HG02943 (cell line): ENCODE measurements at regions not wholly inside any gene's neighbourhood (a gene's known extent, or its start where the extent isn't known, plus 50 kb on each side); places are given as distances from the start of the nearest gene placed in this dataset.
"Not testable (repeated sequence)": the region's sequence is repeated elsewhere in the genome, so short reads cannot be mapped to it uniquely, and the experiment has no call there.

Experiments used
- ATAC-seq: cut with Tn5 transposase; IDR thresholded peaks from one replicate; pipeline ENCODE4 v1.9.1; 2021; ENCODE audit warnings: mild to moderate bottlenecking, low read depth, moderate library complexity; ENCODE audit not compliant: unreplicated experiment

DNA sequence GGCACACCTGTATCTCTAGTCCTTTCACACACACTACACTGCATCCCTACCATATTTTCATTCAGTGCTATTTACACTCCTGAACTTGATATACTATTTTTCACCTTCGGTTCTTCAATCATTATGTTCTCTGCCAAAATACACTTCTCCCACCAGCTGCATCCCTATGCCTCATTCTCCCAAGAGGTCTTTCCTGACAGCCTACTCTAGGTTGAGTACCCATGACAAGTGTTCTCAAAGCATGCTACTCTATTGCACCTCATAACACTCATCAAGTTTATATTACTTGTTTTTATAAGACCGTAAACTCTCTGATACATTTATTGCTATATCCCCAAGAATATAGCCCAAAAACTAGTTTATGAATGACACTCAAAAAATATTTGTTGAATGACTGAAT lies 549.5 kb downstream of the PYDC2 start:
- ATAC-seq: no peak

DNA sequence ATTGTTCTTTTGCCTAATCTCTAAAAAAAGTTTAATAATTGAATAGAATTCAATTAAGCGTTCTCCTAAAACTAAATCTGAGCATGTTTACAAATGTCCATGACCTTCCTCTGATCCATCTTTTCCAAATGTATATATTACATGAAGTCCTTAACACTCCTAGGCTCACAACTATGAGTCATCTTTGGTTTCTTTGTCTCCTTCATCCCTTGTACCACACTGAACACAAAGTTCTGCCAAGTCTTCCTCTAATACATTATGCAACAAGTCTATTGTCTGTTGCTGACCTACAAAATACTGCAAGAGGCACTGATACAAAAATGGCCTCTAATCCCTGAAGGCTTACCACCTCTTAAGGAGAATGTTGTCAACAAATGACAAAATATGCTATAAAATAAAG lies 550.2 kb downstream of the PYDC2 start:
- no peak for ATAC-seq

DNA sequence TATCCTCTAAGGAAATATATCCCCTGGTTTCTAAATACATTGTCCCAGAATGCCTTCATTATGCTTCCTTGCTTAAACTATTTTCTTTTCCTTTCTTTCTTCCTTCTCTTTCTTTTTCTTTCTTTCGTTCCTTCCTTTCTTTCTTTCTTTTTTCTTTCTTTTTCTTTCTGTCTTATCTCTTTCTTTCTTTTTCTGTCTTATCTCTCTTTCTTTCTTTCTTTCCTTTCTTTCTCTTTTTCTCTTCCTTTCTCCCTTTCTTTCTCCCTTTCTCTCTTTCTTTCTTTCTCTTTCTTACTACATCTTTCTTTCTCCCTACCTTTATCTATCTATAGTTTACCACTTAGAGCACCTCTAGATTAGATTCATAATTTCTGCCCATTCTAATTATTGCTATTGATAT lies 552.1 kb downstream of the PYDC2 start:
- ATAC-seq: no peak

DNA sequence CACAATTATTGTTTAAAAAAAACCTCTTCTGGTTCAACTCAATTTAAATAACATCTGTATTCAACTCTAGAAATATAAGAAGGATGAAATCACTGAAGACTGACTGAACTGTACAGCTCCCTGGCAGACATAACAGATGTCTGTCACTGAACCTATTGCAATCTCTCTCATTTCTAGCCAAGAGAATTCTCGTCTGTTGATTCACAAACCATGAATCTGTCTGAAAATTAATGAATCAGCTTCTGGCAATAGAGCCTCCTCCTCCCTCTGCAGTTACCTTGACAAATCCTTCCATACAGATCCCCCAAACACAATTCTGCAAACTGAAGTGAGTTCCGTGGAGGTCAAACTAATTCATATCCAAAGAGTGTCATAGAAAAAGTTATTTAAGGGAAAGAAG lies 561.4 kb downstream of the PYDC2 start:
- ATAC-seq: no peak

DNA sequence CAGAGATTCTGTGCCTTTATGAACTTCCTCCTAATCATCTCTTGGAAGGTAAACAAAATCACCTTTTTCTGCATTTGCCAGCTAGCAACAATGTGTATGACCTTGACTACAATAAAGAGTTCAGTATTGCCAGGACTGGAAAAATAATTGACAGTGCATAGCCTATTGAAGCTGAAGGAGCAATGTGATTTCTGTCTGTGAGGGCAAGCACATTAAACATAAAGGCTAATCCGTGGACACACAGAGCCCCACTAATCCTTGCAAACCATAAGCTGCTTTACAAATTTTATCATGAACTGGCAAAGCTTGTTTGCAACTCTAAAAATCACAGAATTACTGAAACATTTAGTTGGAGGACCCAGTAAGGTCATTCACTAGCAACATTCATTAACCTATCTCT lies 563.8 kb downstream of the PYDC2 start:
- ATAC-seq: no peak

DNA sequence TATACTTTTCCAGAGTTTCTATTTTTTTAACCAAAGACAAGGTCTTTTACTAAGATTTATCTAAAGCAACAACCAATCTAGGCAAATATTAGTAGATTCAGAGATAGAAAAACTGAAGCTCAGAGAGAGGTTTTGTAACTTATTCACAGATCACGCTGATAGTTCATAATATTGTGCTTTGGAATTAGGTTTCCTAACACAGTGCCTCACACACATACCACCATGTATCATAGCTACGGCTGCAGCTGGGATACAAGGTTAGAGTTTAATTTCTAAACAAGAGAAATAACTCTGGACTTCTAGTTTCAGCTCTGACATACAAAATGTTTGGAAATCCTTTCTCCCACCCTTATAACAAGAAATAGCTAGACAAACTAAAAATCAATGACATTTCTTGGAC lies 565.7 kb downstream of the PYDC2 start:
- ATAC-seq: no peak

DNA sequence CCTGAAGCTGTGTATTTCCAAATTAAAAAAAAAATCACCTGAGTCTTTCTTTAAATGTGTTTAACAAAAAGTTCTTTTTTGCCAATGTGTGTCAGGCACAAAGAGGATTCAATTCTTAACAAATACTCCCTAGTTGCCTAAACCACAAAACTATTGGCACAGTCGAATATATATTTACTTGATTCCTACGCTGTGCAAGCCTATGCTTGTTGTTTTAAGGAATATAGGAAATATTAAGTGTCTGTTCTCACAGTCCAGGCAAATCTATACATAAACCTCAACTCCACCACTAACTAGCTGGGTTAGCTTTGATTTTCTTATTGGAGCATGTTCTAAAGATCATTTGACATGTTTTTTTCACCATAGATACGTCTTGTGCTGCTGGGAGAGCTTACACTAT lies 571.0 kb downstream of the PYDC2 start:
- ATAC-seq: no peak

DNA sequence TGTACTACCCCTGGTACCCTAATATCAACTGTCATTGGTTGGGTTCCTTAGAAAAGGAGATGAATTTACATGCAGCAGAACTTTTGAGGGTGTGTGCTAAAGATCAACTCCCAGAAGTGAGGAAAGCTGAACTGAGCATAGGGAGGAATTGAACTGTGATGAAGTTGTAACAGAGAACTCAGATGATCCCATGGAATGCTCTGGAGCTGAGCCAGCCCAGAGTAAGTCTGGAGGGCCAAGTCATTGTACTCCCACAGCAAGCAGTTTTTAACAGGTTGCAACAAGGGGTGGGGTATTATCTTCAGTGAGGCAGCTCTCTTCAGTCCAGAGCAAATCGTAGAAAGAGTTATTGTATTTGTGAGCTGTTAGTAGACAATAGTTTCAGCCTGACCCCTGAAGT lies 572.3 kb downstream of the PYDC2 start:
- ATAC-seq: no peak

DNA sequence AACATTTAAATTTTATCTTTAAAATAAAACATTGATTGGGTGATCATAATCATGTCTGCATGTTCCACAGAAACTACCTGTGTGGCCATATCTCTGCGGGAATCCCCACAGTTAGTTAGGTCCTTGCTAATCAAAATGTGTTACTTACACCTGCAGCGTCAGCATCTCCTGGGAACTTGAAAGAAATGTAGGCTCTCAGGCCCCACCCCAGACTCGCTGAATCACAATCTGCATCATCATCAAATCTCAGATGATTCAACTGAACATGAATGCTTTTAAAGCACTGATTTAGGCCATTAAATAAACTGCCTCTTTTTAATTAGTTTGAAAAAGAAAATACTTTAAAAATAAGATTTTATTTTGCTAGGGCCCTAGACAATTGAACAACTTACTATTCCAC lies 577.8 kb downstream of the PYDC2 start:
- no peak for ATAC-seq

DNA sequence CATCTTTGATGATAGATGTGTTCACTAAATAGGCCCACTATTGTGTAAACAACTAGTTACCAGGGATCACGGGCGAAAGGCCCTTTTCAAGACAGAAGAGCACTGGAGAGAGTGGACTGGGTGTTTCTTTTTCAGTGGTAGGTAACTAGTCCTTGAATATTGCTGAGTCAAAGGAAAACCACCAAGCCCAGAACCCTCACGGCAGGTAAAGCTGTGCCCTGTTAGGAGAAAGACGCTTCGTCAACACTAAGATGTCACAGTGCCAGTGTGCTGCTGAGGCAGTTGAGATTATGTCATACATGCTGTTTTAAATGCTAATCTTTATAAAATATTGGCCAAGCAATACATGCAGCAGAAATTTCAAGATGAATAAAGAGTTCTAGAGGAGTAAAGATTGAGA lies 578.6 kb downstream of the PYDC2 start:
- ATAC-seq: no peak

DNA sequence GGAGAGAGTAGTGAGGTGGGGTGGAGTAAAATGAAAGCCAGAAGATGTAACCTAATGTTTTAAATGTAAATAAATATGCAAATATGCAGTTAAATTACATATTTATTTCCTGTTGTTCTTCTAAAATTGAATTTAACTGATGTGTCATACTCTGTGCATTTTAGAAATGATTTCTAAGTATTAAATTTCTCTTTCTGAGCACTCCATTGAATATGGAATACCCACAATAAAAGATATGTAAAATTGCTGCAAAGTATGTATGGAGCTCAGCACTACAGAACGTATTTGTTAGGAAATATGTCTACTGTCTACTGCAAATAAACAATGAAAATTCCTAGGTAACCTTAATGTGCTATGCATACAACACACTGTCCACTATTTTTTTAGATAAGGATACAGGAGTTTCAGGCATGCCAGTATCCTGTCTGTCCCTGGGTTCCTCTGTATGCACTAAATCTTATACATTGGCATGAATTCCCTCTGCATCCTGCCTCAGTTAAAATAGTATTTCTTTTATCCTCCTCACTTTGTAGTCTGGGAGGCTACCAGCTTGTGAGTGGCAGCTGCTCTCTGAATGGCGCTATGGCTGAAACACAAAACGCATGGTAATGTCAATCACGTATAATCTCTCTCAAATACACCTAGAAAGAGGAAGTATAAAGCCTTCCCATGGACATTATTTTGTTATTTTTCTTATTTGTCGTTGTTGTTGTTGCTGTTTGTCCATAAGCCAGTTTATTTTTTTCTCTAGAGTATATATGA lies 579.5 kb downstream of the PYDC2 start:
- no peak for ATAC-seq

DNA sequence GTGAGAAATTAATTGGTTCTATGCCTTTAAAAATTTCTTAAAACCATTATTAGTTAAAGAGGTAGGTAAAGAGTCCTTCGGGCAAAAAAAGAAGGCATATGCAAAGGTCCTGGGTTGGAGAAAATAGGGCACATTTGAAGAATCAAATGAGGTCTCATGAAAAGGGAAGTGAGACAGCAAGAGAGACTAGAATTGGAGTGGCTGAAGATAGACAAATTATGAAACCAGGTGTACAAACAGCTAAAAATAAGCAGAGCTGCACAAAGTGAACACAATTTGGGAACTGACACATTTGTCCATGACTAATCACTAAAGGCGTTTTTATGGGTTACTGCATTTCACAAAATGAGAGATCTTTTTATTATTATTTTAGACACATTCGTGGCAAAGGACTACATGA lies 581.2 kb downstream of the PYDC2 start:
- peak; percentile 97 for ATAC-seq

DNA sequence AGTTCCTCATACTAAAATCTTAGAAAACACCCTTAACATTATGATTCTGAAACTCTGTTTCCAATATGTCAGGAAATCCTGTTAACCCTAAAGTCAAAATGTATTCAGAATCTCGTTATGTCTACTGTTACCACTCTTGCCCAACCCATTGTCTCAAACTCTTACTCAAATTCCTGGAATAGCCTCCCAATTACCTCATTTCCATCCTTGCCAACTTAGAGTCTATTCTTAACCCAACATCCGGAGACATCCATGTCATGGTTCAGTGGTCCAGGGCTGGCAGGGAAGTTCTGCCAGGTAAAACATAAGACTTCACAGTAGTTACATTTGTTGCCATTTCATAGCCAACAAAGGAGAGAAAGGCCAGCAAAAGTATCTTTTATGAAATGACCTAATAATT lies 593.9 kb downstream of the PYDC2 start:
- no peak for ATAC-seq

DNA sequence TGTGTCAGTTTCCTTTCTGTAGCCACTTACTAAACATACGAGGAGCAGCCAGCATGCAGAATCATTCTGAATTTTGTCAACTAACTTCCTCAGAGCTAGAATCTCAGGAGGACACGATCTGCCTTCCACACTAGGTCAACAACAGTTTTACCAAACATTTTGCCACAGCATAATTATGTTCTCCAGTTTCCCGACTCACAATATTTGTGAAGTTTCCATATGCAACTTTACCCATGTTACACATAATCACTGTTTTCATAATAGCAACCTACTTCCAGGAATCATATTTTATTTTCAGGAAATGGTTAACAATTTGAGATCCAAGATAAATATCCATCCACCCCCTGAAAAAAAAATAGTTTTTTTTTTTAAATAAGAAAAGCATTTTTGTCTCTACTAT lies 595.0 kb downstream of the PYDC2 start:
- no peak for ATAC-seq

DNA sequence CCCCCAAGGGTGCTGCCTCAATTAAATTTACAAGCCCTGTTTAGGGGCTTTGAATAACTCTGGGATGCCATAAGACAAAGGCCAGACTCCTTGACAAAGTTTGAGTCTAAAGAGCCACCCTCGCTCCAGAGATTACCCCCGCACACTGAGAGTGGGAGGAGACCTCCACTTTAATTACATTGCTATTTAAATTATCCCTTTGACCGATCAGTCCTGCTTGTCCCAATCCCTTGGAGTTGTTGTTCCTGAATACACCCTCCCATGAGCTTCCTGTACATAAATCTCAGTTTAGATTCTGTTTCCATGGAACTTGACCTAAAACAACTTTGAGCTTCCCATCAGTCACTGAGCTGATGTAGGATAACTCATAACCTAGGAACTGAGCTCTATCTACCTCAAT lies 596.3 kb downstream of the PYDC2 start:
- ATAC-seq: no peak

DNA sequence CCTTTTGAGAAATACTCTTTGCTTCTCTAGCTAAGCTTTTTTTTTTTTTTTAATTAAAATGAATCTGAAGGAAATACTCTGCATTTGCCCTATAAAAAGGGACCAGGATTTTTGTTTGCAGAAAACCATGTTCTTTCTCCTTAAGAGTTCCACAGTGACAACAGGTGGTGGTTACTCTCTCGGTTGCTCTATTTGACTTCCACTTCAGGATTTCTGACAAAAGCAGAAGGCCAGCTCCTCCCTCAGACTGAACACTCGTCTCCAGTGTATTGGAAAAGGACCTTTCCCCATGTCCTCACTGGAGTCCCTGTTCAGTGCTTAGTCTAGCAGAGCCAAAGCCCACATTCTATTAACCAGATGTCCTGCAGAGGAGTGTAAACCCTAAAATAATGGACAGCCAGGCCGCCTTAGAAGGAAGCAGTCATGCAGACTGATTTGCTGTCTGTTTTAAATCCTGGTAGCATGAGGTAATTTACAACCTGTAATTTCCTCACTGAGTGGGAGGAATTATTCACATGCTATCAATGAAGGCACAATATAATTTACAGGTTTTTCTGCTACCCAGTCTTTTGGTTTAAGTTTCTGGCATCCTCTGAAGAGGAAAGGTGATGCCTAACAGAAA lies 599.3 kb downstream of the PYDC2 start:
- no peak for ATAC-seq

DNA sequence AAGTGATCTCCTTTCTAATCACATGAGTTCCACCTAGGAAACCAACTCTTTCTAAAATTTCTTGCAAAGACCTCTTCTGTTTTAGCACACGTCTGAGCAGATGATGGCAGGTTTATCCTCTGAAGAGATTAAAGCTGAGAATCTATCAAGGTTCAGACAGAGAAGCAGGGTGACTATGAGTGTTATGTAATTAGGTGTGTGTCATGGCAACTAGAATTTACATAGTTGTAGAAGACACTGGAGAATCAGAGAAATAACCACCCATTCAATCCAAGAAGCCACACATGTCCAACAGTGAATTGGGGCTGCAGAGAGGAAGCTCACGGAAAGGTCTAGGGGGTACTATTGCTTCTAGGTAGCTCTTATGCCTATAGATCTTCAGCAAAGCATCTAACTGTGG lies 600.5 kb downstream of the PYDC2 start:
- ATAC-seq: no peak

DNA sequence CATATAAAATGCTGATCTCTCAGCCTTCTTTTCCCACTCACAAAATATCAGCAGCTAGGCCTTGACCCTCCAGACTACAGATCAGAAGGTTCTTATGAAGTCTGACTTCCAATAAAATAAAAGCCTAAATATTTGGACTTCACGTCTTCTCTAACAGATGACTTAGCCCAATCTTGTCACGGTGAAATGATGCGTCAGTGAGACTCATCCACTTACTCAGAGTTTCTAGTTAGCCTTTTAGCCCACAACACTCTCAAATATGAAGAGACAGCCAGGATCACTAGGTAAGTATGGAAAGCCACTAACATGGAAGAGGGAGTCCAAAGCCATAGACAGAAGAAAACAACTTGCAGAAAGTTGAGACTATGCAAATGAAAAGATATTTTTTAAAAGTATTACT lies 601.2 kb downstream of the PYDC2 start:
- ATAC-seq: no peak

DNA sequence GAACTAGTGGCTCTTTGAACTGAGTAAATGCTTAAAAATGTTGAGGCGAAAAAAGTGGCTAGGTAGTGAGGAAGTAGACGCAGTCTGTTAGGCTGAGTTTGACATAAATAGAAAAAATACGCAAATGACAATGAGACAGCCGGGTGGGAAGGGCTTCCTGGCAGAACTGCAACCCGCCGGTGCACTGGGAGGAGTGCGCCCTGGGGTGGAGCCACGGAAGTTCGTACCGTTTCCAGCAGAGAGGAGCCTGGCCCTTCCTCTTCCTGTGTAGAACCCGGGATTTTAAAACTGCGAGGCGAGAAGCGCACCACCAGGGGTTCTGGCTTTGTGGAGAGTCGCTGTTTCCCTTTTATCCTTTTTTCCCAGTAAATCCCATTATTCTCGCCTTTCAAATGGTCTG lies 602.6 kb downstream of the PYDC2 start:
- ATAC-seq: peak; percentile 64

DNA sequence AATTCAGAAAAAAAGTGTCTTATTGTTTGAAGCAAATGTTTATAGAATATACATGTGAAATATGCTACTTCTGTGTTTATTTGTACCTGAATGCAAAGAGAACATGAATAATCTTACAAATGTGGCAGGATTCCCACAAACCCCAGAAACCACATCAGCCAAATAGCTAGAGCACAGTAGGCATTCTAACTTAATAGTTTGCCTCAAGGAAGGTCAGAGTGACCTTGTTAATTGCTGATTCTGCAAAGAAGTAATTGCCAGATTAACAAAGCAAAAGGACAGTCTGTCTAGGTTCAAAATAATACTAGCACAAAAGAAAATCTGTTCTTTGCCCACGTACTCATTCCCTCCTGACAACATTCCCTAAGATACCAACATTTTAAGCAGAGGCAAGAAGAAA lies 604.0 kb downstream of the PYDC2 start:
- ATAC-seq: no peak

DNA sequence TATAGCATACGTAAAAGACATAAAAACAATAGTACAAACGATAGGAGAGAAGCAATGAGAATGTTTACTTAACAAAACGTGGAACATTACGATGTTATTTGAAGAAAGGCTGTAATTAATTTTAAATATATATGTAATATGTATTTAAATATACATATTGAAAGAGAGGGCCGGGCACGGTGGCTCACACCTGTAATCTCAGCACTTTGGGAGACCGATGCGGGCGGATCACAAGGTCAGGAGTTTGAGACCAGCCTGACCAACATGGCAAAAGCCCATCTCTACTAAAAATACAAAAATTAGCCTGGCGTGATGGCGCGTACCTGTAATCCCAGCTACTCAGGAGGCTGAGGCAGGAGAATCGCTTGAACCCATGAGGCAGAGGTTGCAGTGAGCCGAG lies 605.3 kb downstream of the PYDC2 start:
- ATAC-seq: not testable (repeated sequence)

DNA sequence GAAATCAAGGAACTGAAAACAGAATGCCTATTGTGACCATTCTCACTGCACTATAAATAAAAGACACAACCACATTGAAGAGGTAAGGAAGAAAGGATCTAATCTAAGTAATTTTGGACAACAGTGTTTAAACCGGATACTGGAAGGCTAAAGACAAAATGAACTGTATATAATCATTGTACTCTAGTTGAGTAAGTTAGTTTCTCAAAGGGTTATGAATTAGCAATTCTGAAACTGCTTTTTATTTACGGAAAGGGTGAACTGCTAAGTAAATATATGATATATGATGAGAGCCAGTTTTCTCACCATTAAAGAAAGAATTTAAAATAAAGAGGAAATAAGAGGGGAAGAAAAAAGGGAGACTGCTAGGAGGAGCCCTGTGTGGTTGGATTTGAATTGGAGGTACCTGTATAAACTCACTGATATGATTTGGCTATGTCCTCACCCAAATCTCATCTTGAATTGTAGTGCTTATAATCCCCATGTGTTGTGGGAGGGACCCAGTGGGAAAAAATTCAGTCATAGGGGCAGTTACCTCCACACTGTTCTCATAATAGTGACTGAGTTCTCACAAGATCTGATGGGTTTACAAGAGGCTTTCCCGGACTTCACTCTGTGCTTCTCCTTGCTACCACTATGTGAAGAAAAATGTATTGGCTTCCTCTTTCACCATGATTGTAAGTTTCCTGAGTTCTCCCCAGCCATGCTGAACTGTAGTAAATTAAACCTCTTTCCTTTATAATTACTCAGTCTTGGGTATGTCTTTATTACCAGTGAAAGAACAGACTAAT lies 607.7 kb downstream of the PYDC2 start:
- ATAC-seq: no peak
